Mesendoderm (in vitro differentiated cells): ENCODE measurements at regions not wholly inside any gene's neighbourhood (a gene's known extent, or its start where the extent isn't known, plus 50 kb on each side); places are given as distances from the start of the nearest gene placed in this dataset.
A peak's percentile ranks its signal among the peaks of the same experiment; 100 is the strongest.

Experiments used
- DNase-seq: peaks from one replicate; pipeline ENCODE4 v3.0.0; 2013
- H2AK5ac ChIP-seq: 2 replicates; pipeline ENCODE4 v1.6.1; 2013; ENCODE audit warnings: low read length, inconsistent platforms
- H2BK120ac ChIP-seq: 2 replicates; pipeline ENCODE4 v1.6.1; 2013; ENCODE audit warnings: low read depth, mild to moderate bottlenecking, low read length, moderate library complexity, mixed read lengths
- H2BK15ac ChIP-seq: replicated peaks from 2 replicates; pipeline ENCODE4 v1.6.1; 2013; ENCODE audit warnings: low read depth, mild to moderate bottlenecking, moderate library complexity
- H2BK5ac ChIP-seq: 2 replicates; pipeline ENCODE4 v1.6.1; 2013; ENCODE audit warnings: low read length, inconsistent platforms
- H3K18ac ChIP-seq: 2 replicates; pipeline ENCODE4 v1.6.1; 2013; ENCODE audit warnings: mild to moderate bottlenecking, low read length, mixed read lengths
- H3K23ac ChIP-seq: one replicate; pipeline ENCODE4 v1.6.1; 2013; ENCODE audit warnings: low read length
- H3K27ac ChIP-seq: 2 replicates; pipeline ENCODE4 v1.5.1; 2013; ENCODE audit warnings: low read depth, mild to moderate bottlenecking, inconsistent platforms, low read length, moderate library complexity
- H3K27me3 ChIP-seq: 2 replicates; pipeline ENCODE4 v1.6.1; 2013; ENCODE audit warnings: low read length, control low read depth, mild to moderate bottlenecking, inconsistent platforms; ENCODE audit not compliant: insufficient read depth, poor library complexity
- H3K36me3 ChIP-seq: 2 replicates; pipeline ENCODE4 v1.6.1; 2013; ENCODE audit warnings: low read length, inconsistent platforms; ENCODE audit not compliant: control insufficient read depth, insufficient read depth
- H3K4ac ChIP-seq: one replicate; pipeline ENCODE4 v1.6.1; 2013; ENCODE audit warnings: low read depth, mild to moderate bottlenecking, low read length, moderate library complexity
- H3K4me1 ChIP-seq: 2 replicates; pipeline ENCODE4 v1.6.1; 2013; ENCODE audit warnings: low read depth, low read length, inconsistent platforms; ENCODE audit not compliant: control insufficient read depth
- H3K4me2 ChIP-seq: 2 replicates; pipeline ENCODE4 v1.6.1; 2013; ENCODE audit warnings: low read length
- H3K4me3 ChIP-seq: 2 replicates; pipeline ENCODE4 v1.5.1; 2013; ENCODE audit warnings: mild to moderate bottlenecking, low read length
- H3K56ac ChIP-seq: one replicate; pipeline ENCODE4 v1.6.1; 2013; ENCODE audit warnings: low read length
- H3K79me1 ChIP-seq: 2 replicates; pipeline ENCODE4 v1.6.1; 2013; ENCODE audit warnings: low read length, inconsistent platforms
- H3K79me2 ChIP-seq: 2 replicates; pipeline ENCODE4 v1.6.1; 2013; ENCODE audit warnings: mild to moderate bottlenecking, low read length; ENCODE audit not compliant: control insufficient read depth, insufficient read depth
- H3K9ac ChIP-seq: 2 replicates; pipeline ENCODE4 v1.6.1; 2013; ENCODE audit warnings: low read length, inconsistent platforms
- H4K5ac ChIP-seq: one replicate; pipeline ENCODE4 v1.6.1; 2013; ENCODE audit warnings: low read length
- H4K8ac ChIP-seq: one replicate; pipeline ENCODE4 v1.6.1; 2013; ENCODE audit warnings: low read depth, mild to moderate bottlenecking, control low read depth, low read length, moderate library complexity
- WGBS: extraction: QIAGEN DNeasy Blood & Tissue Kit; methylation state at CpG from one replicate; pipeline ENCODE4 v1.1.7; 2013; ENCODE audit warnings: low lambda C conversion rate, missing lambda C conversion rate; ENCODE audit not compliant: insufficient coverage; ENCODE audit errors: extremely low coverage; 5-methylcytosine and 5-hydroxymethylcytosine counted together

GRCh38 chrX:15151267-15152186, 118.4 kb downstream of the ASB9 start:
- Histone ChIP-seq H3K36me3 (no peaks in the 10 kb centered on the region), H3K9ac (no peak overlapping the region), H2BK5ac (no peak overlapping the region), H4K5ac (no peak overlapping the region), H3K4me3 (no peak overlapping the region), H3K4ac (no peak overlapping the region), H2BK15ac (no peak overlapping the region), H3K27me3 (no peaks in the 10 kb centered on the region), H3K79me1 (no peaks in the 10 kb centered on the region), H3K79me2 (no peaks in the 10 kb centered on the region), H3K4me2 (no peak overlapping the region), H3K18ac (no peak overlapping the region), H2BK120ac (no peak overlapping the region), H2AK5ac (no peak overlapping the region), H3K27ac (no peak overlapping the region), H3K56ac (no peak overlapping the region), H3K23ac (no peak overlapping the region), H3K4me1 (no peaks in the 10 kb centered on the region), H4K8ac (no peak overlapping the region)
- WGBS = no CpG with 5 or more reads among the region's 4 CpGs
- DNase-seq = peak; percentile 5

GRCh38 chrX:15150586-15150985, 119.3 kb downstream of the ASB9 start:
- no peak overlapping the region for H2BK120ac ChIP-seq
- H3K4me2 ChIP-seq = no peak overlapping the region
- H3K27ac ChIP-seq = no peak overlapping the region
- H3K79me1 ChIP-seq = no peaks in the 10 kb centered on the region
- WGBS = no CpG with 5 or more reads among the region's 1 CpG
- H3K18ac ChIP-seq = no peak overlapping the region
- no peak overlapping the region for H3K4me3 ChIP-seq
- H3K27me3 ChIP-seq = no peaks in the 10 kb centered on the region
- no peaks in the 10 kb centered on the region for H3K4me1 ChIP-seq
- no peak overlapping the region for H3K9ac ChIP-seq
- H3K36me3 ChIP-seq = no peaks in the 10 kb centered on the region
- no peak overlapping the region for H3K4ac ChIP-seq
- H2BK5ac ChIP-seq = no peak overlapping the region
- DNase-seq = no peak
- no peak overlapping the region for H2AK5ac ChIP-seq
- H4K8ac ChIP-seq = no peak overlapping the region
- no peak overlapping the region for H4K5ac ChIP-seq
- H3K23ac ChIP-seq = no peak overlapping the region
- no peak overlapping the region for H3K56ac ChIP-seq
- H2BK15ac ChIP-seq = no peak overlapping the region
- no peaks in the 10 kb centered on the region for H3K79me2 ChIP-seq

GRCh38 chrX:15146515-15146914, 123.4 kb downstream of the ASB9 start:
- H4K5ac ChIP-seq = no peak overlapping the region
- DNase-seq = peak; percentile 22
- H4K8ac ChIP-seq = no peak overlapping the region
- no peak overlapping the region for H2BK15ac ChIP-seq
- H3K79me1 ChIP-seq = no peaks in the 10 kb centered on the region
- H3K56ac ChIP-seq = no peak overlapping the region
- H3K23ac ChIP-seq = no peak overlapping the region
- H3K4me3 ChIP-seq = no peak overlapping the region
- H3K27me3 ChIP-seq = no peaks in the 10 kb centered on the region
- H3K27ac ChIP-seq = no peak overlapping the region
- H3K36me3 ChIP-seq = no peaks in the 10 kb centered on the region
- no peak overlapping the region for H2BK5ac ChIP-seq
- no peak overlapping the region for H3K9ac ChIP-seq
- H3K4me2 ChIP-seq = no peak overlapping the region
- no peak overlapping the region for H3K4ac ChIP-seq
- no peaks in the 10 kb centered on the region for H3K79me2 ChIP-seq
- H2BK120ac ChIP-seq = no peak overlapping the region
- H3K18ac ChIP-seq = no peak overlapping the region
- H3K4me1 ChIP-seq = no peaks in the 10 kb centered on the region
- no peak overlapping the region for H2AK5ac ChIP-seq
- WGBS = no CpG with 5 or more reads among the region's 6 CpGs

- H3K27ac ChIP-seq = no peak overlapping the region
- H2BK120ac ChIP-seq = no peak overlapping the region
- no CpG with 5 or more reads among the region's 1 CpG for WGBS
- H2BK5ac ChIP-seq = no peak overlapping the region
- no peak overlapping the region for H3K18ac ChIP-seq
- no peak overlapping the region for H4K5ac ChIP-seq
- no peak overlapping the region for H3K56ac ChIP-seq
- H3K23ac ChIP-seq = no peak overlapping the region
- H3K27me3 ChIP-seq = no peaks in the 10 kb centered on the region
- no peaks in the 10 kb centered on the region for H3K79me1 ChIP-seq
- no peak overlapping the region for H3K4me2 ChIP-seq
- no peaks in the 10 kb centered on the region for H3K36me3 ChIP-seq
- H2AK5ac ChIP-seq = no peak overlapping the region
- no peak overlapping the region for H3K4ac ChIP-seq
- H3K79me2 ChIP-seq = no peaks in the 10 kb centered on the region
- DNase-seq = peak; percentile 14
- H3K4me1 ChIP-seq = no peaks in the 10 kb centered on the region
- no peak overlapping the region for H3K4me3 ChIP-seq
- H2BK15ac ChIP-seq = no peak overlapping the region
- no peak overlapping the region for H3K9ac ChIP-seq
- no peak overlapping the region for H4K8ac ChIP-seq
Measured at GRCh38 chrX:15143825-15144121, 126.1 kb downstream of the ASB9 start.

DNA sequence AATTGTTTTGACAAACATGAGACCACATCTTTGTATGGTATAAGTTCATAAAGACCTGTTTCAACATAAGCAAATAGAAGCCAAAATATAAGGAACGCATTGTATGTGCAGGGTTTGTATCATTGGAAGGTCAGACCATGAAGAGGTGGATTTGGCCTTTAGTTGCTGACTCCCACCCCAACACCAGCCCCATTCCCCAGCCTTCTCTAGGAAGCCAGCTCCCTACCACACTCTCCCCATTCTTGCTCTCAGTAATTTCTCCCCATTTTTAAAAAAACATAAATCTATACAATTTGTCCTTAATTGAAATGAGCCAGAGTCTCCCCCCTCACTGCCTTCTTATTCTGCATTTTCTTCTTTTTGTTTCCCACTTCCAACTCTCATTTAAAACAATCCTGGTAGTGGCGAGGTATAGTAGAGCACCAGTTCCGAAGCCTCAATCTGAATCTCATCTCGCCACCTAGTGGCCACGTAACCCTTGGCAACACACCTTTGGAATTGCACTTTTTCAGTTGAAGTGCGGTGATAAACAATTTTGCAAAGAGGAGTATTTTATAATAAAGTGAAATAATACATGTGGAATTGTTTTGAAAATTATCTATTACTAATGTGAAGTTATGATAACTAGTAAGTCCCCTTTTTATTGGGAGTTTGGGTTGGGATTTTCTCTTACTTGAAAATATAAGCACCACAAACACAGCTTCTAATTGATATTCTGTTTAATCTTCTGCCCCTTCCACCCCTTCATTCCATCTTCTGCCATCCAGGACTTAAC, 126.6 kb downstream of the ASB9 start:
- no peaks in the 10 kb centered on the region for H3K79me2 ChIP-seq
- no peak overlapping the region for H3K23ac ChIP-seq
- no peak overlapping the region for H2BK5ac ChIP-seq
- H3K4me2 ChIP-seq = no peak overlapping the region
- no peak overlapping the region for H3K4ac ChIP-seq
- H4K5ac ChIP-seq = no peak overlapping the region
- no peaks in the 10 kb centered on the region for H3K36me3 ChIP-seq
- no peak overlapping the region for H4K8ac ChIP-seq
- no peak overlapping the region for H2AK5ac ChIP-seq
- H3K4me1 ChIP-seq = no peaks in the 10 kb centered on the region
- no peaks in the 10 kb centered on the region for H3K79me1 ChIP-seq
- no peak overlapping the region for H2BK120ac ChIP-seq
- WGBS = no CpG with 5 or more reads among the region's 6 CpGs
- H3K27ac ChIP-seq = no peak overlapping the region
- no peaks in the 10 kb centered on the region for H3K27me3 ChIP-seq
- H3K4me3 ChIP-seq = no peak overlapping the region
- no peak overlapping the region for H3K9ac ChIP-seq
- no peak overlapping the region for H3K56ac ChIP-seq
- H3K18ac ChIP-seq = no peak overlapping the region
- DNase-seq = peak; percentile 57
- no peak overlapping the region for H2BK15ac ChIP-seq
